Psoas muscle (tissue), 7 donors: ENCODE measurements at regions not wholly inside any gene's neighbourhood (a gene's known extent, or its start where the extent isn't known, plus 50 kb on each side); places are given as distances from the start of the nearest gene placed in this dataset.

Experiments used
- ATAC-seq, 4 donors: fragments of 200-7000 bp; cut with Tn5 transposase; one replicate each; pipeline ENCODE4 v1.9.1; 2020; ENCODE audit warnings: moderate library complexity in 3 of 4, mild to moderate bottlenecking in 2 of 4
- DNase-seq, 2 donors: peaks; one replicate each; pipeline ENCODE4 v3.0.0-alpha.2; 2020
- H3K27ac ChIP-seq: fragments of 200-600 bp; one replicate; pipeline ENCODE4 v1.8.0; 2022
- H3K27me3 ChIP-seq, 3 donors: fragments of 200-600 bp in 1 of 3; one replicate each; pipeline versions ENCODE4 v1.6.1 to v1.8.0; 2013 to 2022; ENCODE audit warnings: low read length in 2 of 3, mild to moderate bottlenecking in 2 of 3, moderate library complexity in 1 of 3; ENCODE audit not compliant: insufficient read depth in 3 of 3
- H3K36me3 ChIP-seq, 2 donors: fragments of 200-600 bp in 1 of 2; one replicate each; pipeline versions ENCODE4 v1.6.1 to v1.8.0; 2013 to 2022; ENCODE audit warnings: low read depth in 1 of 2, mild to moderate bottlenecking in 1 of 2, moderate library complexity in 1 of 2; ENCODE audit not compliant: insufficient read depth in 1 of 2
- H3K4me1 ChIP-seq: fragments of 200-600 bp; one replicate; pipeline ENCODE4 v1.8.0; 2022
- H3K4me3 ChIP-seq: fragments of 200-600 bp; one replicate; pipeline ENCODE4 v1.8.0; 2022; ENCODE audit warnings: mild to moderate bottlenecking
- H3K9me3 ChIP-seq: fragments of 200-600 bp; one replicate; pipeline ENCODE4 v1.8.0; 2022
- WGBS, 3 donors: extraction: QIAGEN DNeasy Blood & Tissue Kit; methylation state at CpG; one replicate each; pipeline versions ENCODE4 v1.1.6 to v1.1.7; 2013; 5-methylcytosine and 5-hydroxymethylcytosine counted together
- intact Hi-C, 2 donors: fragments of 100-400 bp; cut with DNase I; formaldehyde crosslinking; loops; one replicate each; pipeline versions ENCODE4 v1.11.0 to v1.14.2; 2022
- TF ChIP-seq, protein P1 (sequence below): fragments of 200-600 bp; IDR thresholded peaks from one replicate; pipeline ENCODE4 v1.8.0; 2022; ENCODE audit warnings: antibody characterized with exemption
- donor health status: healthy with polysubstance abuse.
- donor health status: DM: no; HTN: no; CAD: no; lungs with moderate emphysema.
- donor health status: Bipolar disorder and iron deficiency.
- donor health status: healthy.
- donor health status: DM: yes; HTN: yes; CAD: no.
- donor health status: DM: no; HTN: no; CAD: no.
- donor health status: DM: yes; HTN: yes; CAD: no.

DNA sequence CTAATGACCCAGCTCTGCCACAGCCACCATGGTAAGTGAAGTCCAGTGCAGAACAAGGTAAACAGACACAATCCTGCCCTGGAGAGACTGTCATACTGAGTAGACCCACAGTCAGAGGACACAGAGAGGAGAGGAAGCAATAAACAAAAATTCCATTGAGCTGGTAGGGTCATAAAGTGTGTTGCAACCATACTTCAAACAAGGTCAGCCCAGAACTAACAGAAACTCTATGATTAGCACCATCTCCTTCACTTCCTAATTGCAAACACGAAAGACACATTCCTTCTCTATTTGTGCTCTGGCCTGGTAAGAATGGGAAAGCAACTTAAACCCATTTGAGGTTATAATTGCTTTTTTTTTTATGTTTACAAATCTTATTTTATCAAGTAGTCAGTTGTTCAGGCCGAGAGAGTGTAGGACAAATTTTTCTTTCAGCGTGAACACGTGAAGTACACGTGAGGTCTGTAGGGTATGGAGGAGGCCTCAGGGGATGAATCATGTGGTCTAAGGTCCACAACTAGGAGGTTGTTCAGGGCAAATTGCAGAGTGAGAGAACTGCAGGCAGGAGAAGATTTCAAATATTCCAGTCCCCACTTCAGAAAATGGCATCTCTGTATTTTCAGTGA lies 71.4 kb upstream of the GLS start:
- TF ChIP-seq, protein P1, sequence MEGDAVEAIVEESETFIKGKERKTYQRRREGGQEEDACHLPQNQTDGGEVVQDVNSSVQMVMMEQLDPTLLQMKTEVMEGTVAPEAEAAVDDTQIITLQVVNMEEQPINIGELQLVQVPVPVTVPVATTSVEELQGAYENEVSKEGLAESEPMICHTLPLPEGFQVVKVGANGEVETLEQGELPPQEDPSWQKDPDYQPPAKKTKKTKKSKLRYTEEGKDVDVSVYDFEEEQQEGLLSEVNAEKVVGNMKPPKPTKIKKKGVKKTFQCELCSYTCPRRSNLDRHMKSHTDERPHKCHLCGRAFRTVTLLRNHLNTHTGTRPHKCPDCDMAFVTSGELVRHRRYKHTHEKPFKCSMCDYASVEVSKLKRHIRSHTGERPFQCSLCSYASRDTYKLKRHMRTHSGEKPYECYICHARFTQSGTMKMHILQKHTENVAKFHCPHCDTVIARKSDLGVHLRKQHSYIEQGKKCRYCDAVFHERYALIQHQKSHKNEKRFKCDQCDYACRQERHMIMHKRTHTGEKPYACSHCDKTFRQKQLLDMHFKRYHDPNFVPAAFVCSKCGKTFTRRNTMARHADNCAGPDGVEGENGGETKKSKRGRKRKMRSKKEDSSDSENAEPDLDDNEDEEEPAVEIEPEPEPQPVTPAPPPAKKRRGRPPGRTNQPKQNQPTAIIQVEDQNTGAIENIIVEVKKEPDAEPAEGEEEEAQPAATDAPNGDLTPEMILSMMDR, result no peak
- no peak overlapping the region for H3K4me3 ChIP-seq
- no peak overlapping the region for H3K27ac ChIP-seq
- ATAC-seq, result no peak
- no peaks in the 10 kb centered on the region for H3K9me3 ChIP-seq
- no peaks in the 10 kb centered on the region for H3K4me1 ChIP-seq
- DNase-seq, result no peak
- intact Hi-C loops, result loop anchor here in 1 of 2 donors (10.0 kb wide), 1 partner anchor 424 kb away; no protein-coding TSS in a partner anchor
- H3K36me3 ChIP-seq, result no peaks in the 10 kb centered on the region
- 88 to 94% (median 91%) methylated on average over 5 of the region's 5 CpGs for WGBS, 3 donors
- no peaks in the 10 kb centered on the region for H3K27me3 ChIP-seq

DNA sequence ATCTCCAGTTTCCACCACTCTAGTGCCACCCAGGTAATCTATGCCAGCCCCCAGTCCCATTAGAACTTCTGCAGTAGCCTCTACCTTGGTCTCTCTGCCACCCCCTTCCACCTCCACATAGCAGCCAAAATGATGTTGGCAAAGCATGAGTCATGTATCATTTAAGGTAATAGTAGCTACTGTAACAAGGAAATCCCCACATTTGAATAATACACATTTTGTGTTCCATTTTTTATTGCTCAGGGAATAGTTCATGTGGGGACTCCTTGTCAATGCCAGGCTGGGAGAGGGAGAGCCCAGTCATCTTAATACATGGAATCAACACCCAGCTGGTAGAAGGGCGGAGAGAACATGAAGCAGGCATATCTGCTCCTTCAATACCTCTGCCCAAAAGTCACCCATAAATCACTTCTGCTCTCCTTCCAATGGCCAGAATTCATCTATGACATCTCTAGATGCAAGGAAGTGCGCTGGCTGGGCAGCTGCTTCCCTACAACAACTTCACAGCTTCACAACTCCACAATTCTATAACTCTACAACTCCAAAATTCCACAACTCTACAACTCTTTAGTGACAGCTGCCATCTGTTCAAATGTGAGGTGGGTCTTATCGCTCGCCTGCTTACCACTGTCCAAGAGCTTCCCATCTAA lies 70.6 kb upstream of the GLS start:
- Histone ChIP-seq H3K27ac (no peak overlapping the region), H3K27me3 (no peaks in the 10 kb centered on the region), H3K36me3 (no peaks in the 10 kb centered on the region), H3K4me3 (no peak overlapping the region), H3K9me3 (no peaks in the 10 kb centered on the region), H3K4me1 (no peaks in the 10 kb centered on the region)
- ATAC-seq (no peak), DNase-seq (no peak)
- intact Hi-C loops, result loop anchor here (10.0 kb wide), 2 partner anchors 425 to 435 kb away; no protein-coding TSS in a partner anchor
- 68 to 87% (median 70%) methylated on average over 4 of the region's 4 CpGs for WGBS, 3 donors
- TF ChIP-seq, protein P1, result no peak

DNA sequence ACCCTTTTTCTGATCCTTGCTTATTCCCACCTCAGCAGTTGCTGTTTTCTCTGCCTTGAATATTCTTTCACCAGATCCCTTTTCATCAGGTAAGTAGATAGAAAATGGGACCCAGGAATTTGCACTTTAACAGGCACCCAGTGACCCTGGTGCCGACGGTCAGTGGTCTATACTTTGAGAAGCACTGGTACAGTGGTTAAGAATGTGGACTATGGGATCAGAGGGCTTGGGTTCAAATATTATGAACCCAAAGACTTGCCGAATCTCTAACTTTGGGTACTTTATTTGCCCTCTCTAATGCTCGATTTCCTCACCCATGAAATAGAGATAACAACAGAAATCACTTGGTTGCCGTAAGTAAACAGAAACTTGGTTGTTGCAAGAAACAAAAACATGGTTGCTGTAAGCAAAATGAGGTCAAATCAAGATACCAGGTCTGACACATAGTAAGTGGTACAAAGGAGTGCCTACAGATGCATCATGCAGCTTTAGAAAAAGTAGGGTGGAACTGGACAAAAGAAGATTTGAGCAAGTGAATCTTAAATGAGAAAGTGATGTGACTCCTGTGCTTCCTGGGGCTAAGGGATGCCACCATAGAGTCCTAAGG lies 69.5 kb upstream of the GLS start:
- Histone ChIP-seq H3K4me1 (no peaks in the 10 kb centered on the region), H3K27ac (no peak overlapping the region), H3K27me3 (no peaks in the 10 kb centered on the region), H3K9me3 (no peaks in the 10 kb centered on the region), H3K4me3 (no peak overlapping the region), H3K36me3 (no peaks in the 10 kb centered on the region)
- intact Hi-C loops, result loop anchor here in 1 of 2 donors (10.0 kb wide), 1 partner anchor 436 kb away; no protein-coding TSS in a partner anchor
- TF ChIP-seq, protein P1, result no peak
- 80 to 89% (median 85%) methylated on average over 5 of the region's 5 CpGs for WGBS, 3 donors
- DNase-seq (no peak), ATAC-seq (no peak)

DNA sequence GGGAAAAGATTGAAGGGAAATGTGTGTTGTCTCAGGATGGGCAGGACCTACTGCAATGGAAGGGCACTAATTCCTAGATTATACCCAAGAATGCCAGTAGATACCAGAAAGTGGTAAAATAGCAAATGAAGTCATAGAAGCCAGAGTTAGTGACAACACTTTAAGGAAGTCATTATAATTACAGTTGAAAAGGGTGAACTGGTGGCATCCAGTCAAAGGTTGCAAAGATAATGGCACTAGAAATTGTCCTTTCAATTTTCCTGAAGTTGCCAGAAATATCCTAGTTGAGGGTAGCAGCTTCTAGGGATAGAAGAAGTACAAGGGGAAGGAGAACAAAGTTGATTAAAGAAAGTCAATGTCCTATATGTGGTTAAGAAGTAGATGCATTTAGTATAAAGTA lies 68.8 kb upstream of the GLS start:
- Histone ChIP-seq H3K27me3 (no peaks in the 10 kb centered on the region), H3K4me1 (no peaks in the 10 kb centered on the region), H3K36me3 (no peaks in the 10 kb centered on the region), H3K27ac (no peak overlapping the region), H3K9me3 (no peaks in the 10 kb centered on the region), H3K4me3 (no peak overlapping the region)
- TF ChIP-seq, protein P1, result no peak
- ATAC-seq (no peak), DNase-seq (no peak)
- intact Hi-C loops, result loop anchor here in 1 of 2 donors (10.0 kb wide), 1 partner anchor 437 kb away; no protein-coding TSS in a partner anchor
